ENCODE measurements at regions not wholly inside any gene's neighbourhood (a gene's known extent, or its start where the extent isn't known, plus 50 kb on each side); places are given as distances from the start of the nearest gene placed in this dataset.

GRCh38 chr18:25713103-25713502 lies 361.1 kb upstream of the ZNF521 start:
- ChIA-PET POLR2A (no interaction called here), CTCF (no interaction called here)
- no peak for FAIRE-seq
- no TSS peak for BruUV-seq (replicated peaks)
- no peak overlapping the region for H3K27ac ChIP-seq (ENCODE audit: insufficient read depth, low read depth, low read length)
- no peak overlapping the region for H3K9ac ChIP-seq (replicated peaks; ENCODE audit: extremely low read depth, insufficient read depth, low read length)
- dilution Hi-C loops (cut with MboI; ENCODE audit: extremely low pct_ligation_motif_present, low sequenced_read_pairs) (no loop called here), intact Hi-C loops (cut with micrococcal nuclease) (no loop called here)
- H3K79me2 ChIP-seq (ENCODE audit: control insufficient read depth, insufficient read depth, low read length) = no peaks in the 10 kb centered on the region
- H3K4me1 ChIP-seq (ENCODE audit: control insufficient read depth, extremely low read depth, insufficient read depth, low read length) = no peaks in the 10 kb centered on the region
- no peak overlapping the region for H2AFZ ChIP-seq (ENCODE audit: low read depth, low read length)
- TF ChIP-seq MAX (IDR thresholded peaks at IDR 0.05; ENCODE audit: insufficient read depth, insufficient read length) (no peak), JUN (IDR thresholded peaks at IDR 0.05; ENCODE audit: borderline replicate concordance, insufficient read depth, insufficient read length, low read depth) (no peak), MYC (IDR thresholded peaks at IDR 0.05; ENCODE audit: low read depth, low read length) (no peak), CTCF (IDR thresholded peaks at IDR 0.05; ENCODE audit: extremely low read depth in 1 of 2, insufficient read depth in 1 of 2, low read depth in 1 of 2, low read length in 2 of 2) (no peak), POLR2A (IDR thresholded peaks at IDR 0.05; ENCODE audit: low read depth, low read length) (no peak), POLR2AphosphoS5 (IDR thresholded peaks at IDR 0.05; ENCODE audit: insufficient read depth, low read depth, low read length) (no peak), EZH2 (IDR thresholded peaks at IDR 0.05; ENCODE audit: borderline replicate concordance, low read depth, low read length, severe bottlenecking) (no peak), GATA2 (IDR thresholded peaks at IDR 0.05; ENCODE audit: insufficient read depth, insufficient read length, low read depth, low read length) (no peak), FOS (IDR thresholded peaks at IDR 0.05; ENCODE audit: borderline replicate concordance, insufficient read depth, low read length) (no peak)
- no peaks in the 10 kb centered on the region for H3K36me3 ChIP-seq (ENCODE audit: control insufficient read depth in 2 of 2, extremely low read depth in 1 of 2, insufficient read depth in 2 of 2, low read length in 2 of 2)
- H3K9me1 ChIP-seq (replicated peaks; ENCODE audit: control insufficient read depth, extremely low read depth, insufficient read depth, low read length) = no peaks in the 10 kb centered on the region
- H3K4me2 ChIP-seq (ENCODE audit: insufficient read depth, low read length) = no peak overlapping the region
- H3K4me3 ChIP-seq (replicated peaks in 1 of 3; ENCODE audit: insufficient read depth in 1 of 3, low read depth in 1 of 3, low read length in 3 of 3) = no peak overlapping the region
- H3K27me3 ChIP-seq (ENCODE audit: control insufficient read depth in 2 of 2, insufficient read depth in 2 of 2, low read length in 2 of 2) = peaks cover 3 to 9% of the 10 kb centered on the region in 2 experiments
- H4K20me1 ChIP-seq (replicated peaks; ENCODE audit: control insufficient read depth, extremely low read depth, insufficient read depth, low read length) = no peaks in the 10 kb centered on the region
- H3K9me3 ChIP-seq (replicated peaks; ENCODE audit: control insufficient read depth, insufficient read depth, low read length) = no peaks in the 10 kb centered on the region
- no peak for DNase-seq (ENCODE audit: low read depth, low spot score)
